HG03565 (cell line): ENCODE measurements at regions not wholly inside any gene's neighbourhood (a gene's known extent, or its start where the extent isn't known, plus 50 kb on each side); places are given as distances from the start of the nearest gene placed in this dataset.

Experiments
- ATAC-seq: cut with Tn5 transposase; IDR thresholded peaks from one replicate; pipeline ENCODE4 v1.9.1; 2021; ENCODE audit warnings: mild to moderate bottlenecking, moderate library complexity; ENCODE audit not compliant: unreplicated experiment

DNA sequence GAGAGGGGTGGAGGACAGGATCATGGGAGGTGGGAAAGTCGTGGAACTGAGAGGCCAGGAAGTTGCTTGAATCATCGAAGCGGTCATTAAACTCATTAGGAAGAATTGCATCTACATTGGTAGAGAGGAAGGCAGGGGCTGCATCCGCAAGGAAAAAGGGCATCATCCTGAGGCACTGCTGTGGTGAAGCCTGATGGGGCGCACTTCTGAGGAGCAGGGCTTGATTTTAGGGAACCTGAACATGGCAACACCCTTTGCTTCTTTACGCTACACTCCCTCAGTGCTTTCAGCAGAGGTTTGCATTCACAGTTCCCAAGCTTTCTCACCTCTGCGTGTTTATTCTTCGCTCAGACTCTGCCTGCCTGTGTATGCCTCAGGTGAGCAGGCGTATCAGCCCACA lies 352.0 kb upstream of the RAB6C start:
- ATAC-seq, result no peak

DNA sequence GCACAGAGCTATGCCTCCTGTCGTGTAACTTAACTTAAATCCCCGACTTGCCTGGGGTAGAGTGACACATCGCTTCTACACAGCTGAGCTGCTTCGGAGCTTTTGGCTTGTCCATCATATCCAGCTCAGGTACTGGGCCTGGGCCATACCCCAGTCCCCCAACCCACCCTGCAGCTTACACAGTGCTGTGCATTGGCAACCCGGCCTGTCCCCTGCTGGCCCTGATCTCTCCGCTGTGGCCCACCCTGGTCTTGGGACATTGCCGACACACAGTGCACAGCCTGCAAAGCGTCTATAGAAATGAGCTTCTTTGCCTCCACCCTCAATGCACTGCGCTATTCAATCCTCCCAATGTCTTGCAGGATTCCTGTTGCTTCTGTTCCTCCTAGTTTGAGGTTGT lies 342.8 kb upstream of the RAB6C start:
- no peak for ATAC-seq

DNA sequence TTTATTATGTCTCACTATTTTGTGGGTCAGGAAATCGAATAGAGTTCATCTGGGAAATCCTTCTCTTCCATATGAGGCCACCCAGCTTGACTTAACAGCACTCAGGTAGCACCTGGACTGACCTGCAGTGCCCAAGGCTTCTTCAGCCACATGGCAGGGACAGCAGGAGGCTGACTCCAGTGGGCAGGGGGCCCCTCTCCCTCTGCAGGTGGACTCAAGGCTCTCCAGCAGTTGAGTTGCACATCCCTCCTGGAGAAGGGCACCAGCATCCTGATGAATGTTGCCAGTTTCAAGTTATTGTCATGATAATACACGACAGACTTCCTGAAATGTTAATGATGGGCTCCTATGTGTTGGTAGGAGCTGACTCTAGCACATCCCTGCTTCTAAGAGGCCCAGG lies 338.1 kb upstream of the RAB6C start:
- ATAC-seq, result no peak

DNA sequence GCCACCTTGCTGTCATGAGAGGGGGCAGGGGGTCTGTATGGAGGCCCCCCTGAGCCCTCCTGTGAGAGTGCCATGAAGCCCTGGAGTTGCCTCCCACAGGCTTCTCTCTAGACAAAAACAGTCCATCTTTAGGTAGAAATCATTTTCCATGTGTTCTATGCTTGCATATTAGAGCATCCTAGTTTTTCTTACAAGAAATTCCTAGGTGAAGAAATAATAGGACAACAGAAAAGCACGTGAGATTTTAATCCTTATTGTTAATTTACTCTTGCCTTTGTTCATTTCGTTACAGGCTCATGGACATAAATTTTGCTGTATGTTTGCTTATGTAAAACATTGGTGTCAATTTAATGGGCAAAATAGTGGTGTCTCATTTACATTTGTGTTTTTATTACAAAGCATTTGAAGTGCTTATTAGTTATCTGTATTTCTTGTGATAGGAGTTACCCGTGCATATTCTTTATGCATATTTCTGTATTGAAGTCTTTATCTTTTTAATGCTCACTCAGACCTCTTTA lies 336.9 kb upstream of the RAB6C start:
- no peak for ATAC-seq

GRCh38 chr2:129645335-129645734 lies 334.1 kb upstream of the RAB6C start:
- ATAC-seq, result no peak

- no peak for ATAC-seq
Observed at GRCh38 chr2:129646107-129646506, 333.4 kb upstream of the RAB6C start.

DNA sequence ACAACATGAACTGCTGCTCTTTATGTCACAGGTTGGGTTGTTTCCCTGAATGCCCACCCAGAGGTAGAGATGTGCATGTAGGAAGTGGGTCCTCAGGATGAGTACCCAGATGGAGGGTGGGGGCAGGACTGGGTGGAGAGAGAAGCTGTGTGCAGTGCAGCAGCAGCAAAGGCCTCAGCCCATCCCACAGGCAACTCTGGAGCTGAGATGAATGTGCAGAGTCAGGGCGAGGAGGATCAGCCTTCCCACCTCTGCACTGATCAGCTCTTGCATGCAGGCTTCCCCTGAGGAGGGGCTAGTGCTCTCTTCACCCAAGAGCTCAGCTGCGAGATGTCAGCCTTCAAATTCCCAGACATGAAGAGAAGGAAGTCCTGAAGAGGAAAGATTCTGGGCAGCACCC lies 326.2 kb upstream of the RAB6C start:
- no peak for ATAC-seq

DNA sequence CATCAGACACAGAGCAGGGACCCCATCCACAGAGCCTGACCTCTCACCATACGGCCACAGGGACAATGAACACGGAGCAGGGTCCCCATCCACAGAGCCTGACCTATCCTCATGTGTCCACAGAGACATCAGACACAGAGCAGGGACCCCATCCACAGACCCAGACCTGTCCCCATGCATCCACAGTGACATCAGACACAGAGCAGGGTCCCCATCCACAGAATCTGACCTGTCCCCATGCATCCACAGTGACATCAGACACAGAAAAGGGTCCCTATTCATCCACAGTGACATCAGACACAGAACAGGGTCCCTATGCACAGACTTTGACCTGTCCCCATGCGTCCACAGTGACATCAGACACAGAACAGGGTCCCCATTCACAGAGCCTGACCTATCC lies 325.1 kb upstream of the RAB6C start:
- no peak for ATAC-seq

- no peak for ATAC-seq
Observed at GRCh38 chr2:129656081-129656598, 323.3 kb upstream of the RAB6C start.

DNA sequence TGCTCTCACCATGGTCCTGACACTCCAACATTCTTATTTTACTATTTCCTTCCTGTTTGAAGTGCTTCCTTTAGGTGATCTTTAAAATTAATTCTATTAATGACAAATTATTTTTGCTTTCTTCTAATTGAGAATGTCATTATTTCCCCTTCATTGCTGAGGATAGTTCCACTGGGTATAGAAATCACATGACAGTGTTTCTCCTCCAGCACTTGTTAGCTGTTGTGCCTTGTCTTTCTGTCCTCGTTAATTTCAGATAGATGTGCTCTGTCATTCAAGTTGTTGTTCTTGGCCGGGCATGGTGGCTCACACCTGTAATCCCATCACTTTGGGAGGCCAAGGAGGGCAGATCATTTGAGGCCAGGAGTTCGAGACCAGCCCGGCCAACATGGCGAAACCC lies 321.0 kb upstream of the RAB6C start:
- ATAC-seq, result no peak

DNA sequence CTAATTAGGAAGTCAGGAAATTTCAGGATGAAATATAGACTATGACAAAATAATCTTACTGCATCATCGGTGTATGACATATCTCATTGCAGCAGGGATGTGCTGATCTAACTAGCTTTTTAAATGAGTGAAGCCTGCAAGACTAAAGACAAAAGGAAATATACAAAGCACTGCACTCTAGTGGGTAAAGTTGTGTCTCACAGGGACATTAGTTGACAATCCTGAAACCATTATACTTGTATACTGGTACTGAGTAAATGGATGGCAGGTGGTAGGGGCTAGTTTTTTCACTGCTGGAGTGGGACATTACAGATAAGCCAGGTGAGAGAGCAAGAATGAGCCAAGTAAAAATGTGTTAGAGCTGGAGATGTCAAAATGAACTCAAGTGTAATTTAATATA lies 317.5 kb upstream of the RAB6C start:
- ATAC-seq, result no peak

- ATAC-seq, result no peak
Observed at GRCh38 chr2:129667577-129667976, 311.9 kb upstream of the RAB6C start.

GRCh38 chr2:129672521-129672920 lies 306.9 kb upstream of the RAB6C start:
- ATAC-seq, result no peak

- peak; percentile 9 for ATAC-seq
Observed at GRCh38 chr2:129673234-129673633, 306.2 kb upstream of the RAB6C start.

DNA sequence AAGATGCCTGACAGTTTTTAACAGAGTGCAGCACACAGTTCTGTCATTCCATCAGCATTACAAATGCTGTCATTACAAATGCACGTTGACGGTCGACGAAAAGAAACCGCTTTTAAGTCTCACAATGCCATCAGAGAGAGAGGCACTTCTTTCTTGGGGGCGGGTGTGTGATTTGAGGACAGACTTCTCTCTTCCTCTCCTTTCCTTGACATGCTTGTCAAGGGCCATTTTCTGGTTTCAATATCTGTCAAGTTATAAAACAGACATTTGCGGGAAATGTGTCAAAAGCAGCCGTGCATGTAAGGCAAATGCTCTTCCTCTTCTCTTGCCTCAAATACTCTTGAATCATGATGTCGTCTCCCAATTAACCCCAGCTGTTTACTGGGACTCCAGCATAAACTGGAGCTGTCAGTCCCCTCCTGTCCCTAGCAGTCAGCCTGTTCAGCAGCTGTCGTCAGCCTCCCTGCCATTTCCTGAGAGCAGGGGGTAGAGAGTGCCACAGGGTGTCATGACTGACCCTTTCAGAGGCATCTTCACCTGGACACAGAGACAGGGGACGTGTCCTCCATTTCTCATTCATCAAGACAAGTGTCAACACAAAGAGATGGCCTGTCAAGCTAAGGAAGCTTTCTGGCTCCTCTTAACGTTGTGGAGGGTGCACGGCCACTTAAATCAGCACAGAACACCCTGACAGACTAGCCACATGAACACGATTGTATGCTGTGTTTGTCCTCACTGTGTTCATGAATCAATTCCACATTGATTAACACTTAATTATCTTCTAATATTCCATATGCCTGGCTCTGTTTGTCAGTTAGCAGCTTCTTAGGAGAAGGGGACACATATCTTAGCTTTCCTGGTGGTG lies 305.4 kb upstream of the RAB6C start:
- peak; percentile 58 for ATAC-seq

- ATAC-seq, result no peak
Observed at GRCh38 chr2:129678751-129679150, 300.7 kb upstream of the RAB6C start.

GRCh38 chr2:129681788-129682187 lies 297.7 kb upstream of the RAB6C start:
- no peak for ATAC-seq

GRCh38 chr2:129689653-129690448 lies 289.6 kb upstream of the RAB6C start:
- ATAC-seq, result no peak

DNA sequence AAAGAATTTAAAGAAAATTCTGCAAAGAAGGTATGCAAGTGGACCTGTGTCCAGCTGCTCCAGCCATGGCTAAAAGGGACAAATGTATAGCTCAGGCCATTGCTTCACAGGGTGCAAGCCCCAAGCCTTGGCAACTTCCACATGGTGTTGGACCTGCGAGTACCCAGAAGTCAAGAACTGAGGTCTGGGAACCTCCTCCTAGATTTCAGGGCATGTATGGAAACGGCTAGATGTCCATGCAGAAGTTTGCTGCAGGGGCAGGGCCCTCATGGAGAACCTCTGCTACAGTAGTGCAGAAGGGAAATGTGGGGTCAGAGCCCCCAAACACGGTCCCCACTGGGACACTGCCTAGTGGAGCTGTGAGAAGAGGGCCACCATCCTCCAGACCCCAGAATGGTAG lies 284.0 kb upstream of the RAB6C start:
- no peak for ATAC-seq

GRCh38 chr2:129698593-129698992 lies 280.9 kb upstream of the RAB6C start:
- no peak for ATAC-seq

DNA sequence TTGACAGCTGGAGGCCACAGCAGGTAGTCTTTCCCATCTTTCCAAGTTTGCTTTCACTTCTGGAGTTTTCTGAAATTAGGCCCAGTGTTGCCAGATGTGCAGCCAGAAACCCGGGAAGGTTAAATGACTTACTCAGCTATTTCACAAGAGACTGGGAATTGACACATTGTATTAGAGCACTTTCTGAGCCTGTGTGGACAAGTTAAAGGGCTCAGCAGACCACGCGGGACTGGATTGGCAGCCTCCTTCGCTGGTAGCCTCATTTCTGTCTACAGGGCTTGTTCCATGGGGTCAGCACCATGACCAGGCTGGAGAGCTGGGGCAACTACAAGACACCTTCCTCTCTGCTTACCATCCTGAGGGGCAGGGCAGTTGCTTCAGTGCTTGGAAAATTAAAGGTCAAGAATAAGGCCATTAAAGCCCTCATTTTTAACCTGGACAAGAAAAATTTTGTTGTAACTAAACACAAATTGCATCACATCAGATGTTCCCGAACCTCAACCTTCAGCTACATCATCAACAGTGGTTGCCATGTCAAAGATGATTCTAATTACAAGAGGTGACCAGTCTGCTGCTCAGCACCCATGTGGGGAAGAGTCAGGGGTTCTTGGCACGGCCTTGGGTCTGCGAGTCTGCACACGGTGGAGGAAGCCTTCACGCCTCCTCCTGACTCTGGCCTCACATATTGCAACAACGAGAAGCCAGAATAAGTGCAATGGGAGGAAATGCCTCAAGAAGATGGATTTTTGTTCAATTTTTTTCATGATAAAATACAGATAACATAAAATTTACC lies 279.5 kb upstream of the RAB6C start:
- no peak for ATAC-seq
